Choroid plexus epithelial cell (primary cell): ENCODE measurements at regions not wholly inside any gene's neighbourhood (a gene's known extent, or its start where the extent isn't known, plus 50 kb on each side); places are given as distances from the start of the nearest gene placed in this dataset.

Experiments
- DNase-seq: peaks from one replicate; pipeline ENCODE4 v3.0.0-alpha.2; 2010; ENCODE audit warnings: low read depth
- H3K4me3 ChIP-seq: 2 replicates; pipeline ENCODE4 v1.5.1; 2011; ENCODE audit warnings: low read depth, mild to moderate bottlenecking, control low read depth, low read length, moderate library complexity
- CTCF ChIP-seq: conservative IDR thresholded peaks from 2 replicates; pipeline ENCODE4 v1.5.1; 2011; ENCODE audit warnings: low read depth, mild to moderate bottlenecking, control low read depth, inconsistent platforms, low read length, moderate library complexity

- no peak overlapping the region for H3K4me3 ChIP-seq
- TF ChIP-seq CTCF = no peak
- no peak for DNase-seq
These were observed 514.6 kb upstream of the ZEB2 start for GRCh38 chr2:145034511-145034910.

GRCh38 chr2:145033438-145033837, 513.5 kb upstream of the ZEB2 start:
- H3K4me3 ChIP-seq = no peak overlapping the region
- no peak for TF ChIP-seq CTCF
- no peak for DNase-seq

GRCh38 chr2:145032791-145033190, 512.9 kb upstream of the ZEB2 start:
- DNase-seq = no peak
- H3K4me3 ChIP-seq = no peak overlapping the region
- no peak for TF ChIP-seq CTCF

- TF ChIP-seq CTCF = no peak
- no peak overlapping the region for H3K4me3 ChIP-seq
- DNase-seq = no peak
These were observed 510.0 kb upstream of the ZEB2 start for GRCh38 chr2:145029873-145030272.

GRCh38 chr2:145029081-145029480, 509.2 kb upstream of the ZEB2 start:
- no peak for DNase-seq
- no peak for TF ChIP-seq CTCF
- no peak overlapping the region for H3K4me3 ChIP-seq

- H3K4me3 ChIP-seq = no peak overlapping the region
- TF ChIP-seq CTCF = no peak
- DNase-seq = no peak
These were observed 508.4 kb upstream of the ZEB2 start for GRCh38 chr2:145028101-145028920.
